ENCODE measurements at regions not wholly inside any gene's neighbourhood (a gene's known extent, or its start where the extent isn't known, plus 50 kb on each side); places are given as distances from the start of the nearest gene placed in this dataset.

DNA sequence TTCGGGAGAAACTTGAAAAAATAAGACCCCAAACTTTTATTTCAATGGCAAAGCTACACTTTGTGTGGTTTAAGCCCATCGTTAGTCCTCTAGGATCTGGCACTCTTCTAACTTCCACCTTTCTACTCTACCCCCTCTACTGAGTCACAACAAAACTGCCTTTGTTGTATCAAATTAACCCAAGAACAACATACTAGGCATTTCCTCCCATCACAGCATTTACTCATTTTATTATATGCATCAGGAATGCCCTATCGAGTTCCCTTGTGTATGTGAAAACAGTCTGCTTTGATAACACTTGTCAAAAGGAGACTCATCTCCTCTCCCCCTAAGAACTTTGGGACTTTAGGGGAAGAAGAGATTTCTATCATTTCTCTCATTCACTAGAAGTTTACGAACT lies 158.9 kb upstream of the FREM1 start:
- TF ChIP-seq, protein P1, sequence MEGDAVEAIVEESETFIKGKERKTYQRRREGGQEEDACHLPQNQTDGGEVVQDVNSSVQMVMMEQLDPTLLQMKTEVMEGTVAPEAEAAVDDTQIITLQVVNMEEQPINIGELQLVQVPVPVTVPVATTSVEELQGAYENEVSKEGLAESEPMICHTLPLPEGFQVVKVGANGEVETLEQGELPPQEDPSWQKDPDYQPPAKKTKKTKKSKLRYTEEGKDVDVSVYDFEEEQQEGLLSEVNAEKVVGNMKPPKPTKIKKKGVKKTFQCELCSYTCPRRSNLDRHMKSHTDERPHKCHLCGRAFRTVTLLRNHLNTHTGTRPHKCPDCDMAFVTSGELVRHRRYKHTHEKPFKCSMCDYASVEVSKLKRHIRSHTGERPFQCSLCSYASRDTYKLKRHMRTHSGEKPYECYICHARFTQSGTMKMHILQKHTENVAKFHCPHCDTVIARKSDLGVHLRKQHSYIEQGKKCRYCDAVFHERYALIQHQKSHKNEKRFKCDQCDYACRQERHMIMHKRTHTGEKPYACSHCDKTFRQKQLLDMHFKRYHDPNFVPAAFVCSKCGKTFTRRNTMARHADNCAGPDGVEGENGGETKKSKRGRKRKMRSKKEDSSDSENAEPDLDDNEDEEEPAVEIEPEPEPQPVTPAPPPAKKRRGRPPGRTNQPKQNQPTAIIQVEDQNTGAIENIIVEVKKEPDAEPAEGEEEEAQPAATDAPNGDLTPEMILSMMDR (IDR thresholded peaks at IDR 0.05; ENCODE audit: insufficient read depth, low read length, poor library complexity, severe bottlenecking) = no peak
- no peak for TF ChIP-seq EZH2phosphoT487 (conservative IDR thresholded peaks at IDR 0.05; ENCODE audit: low read length)

Data from SU-DHL-6 (cell line).